Endometrial microvascular endothelial cells (primary cell): ENCODE measurements at regions not wholly inside any gene's neighbourhood (a gene's known extent, or its start where the extent isn't known, plus 50 kb on each side); places are given as distances from the start of the nearest gene placed in this dataset.

Source experiments
- in situ Hi-C: cut with HindIII; loops from 2 replicates; pipeline ENCODE4 v1.10.0; 2017; ENCODE audit warnings: low sequenced_read_pairs, low pct_unique_long_range_greater_than_20kb; ENCODE audit errors: inconsistent ontology term

- in situ Hi-C loops: loop anchor here (25.0 kb wide), 1 partner anchor 185 kb away; no protein-coding TSS in a partner anchor
Measured at GRCh38 chr16:14002416-14002990, 68.6 kb upstream of the MRTFB start.

- in situ Hi-C loops: loop anchor here (25.0 kb wide), 1 partner anchor 184 kb away; no protein-coding TSS in a partner anchor
Measured at GRCh38 chr16:14003074-14003570, 68.0 kb upstream of the MRTFB start.

- in situ Hi-C loops: loop anchor here (25.0 kb wide), 1 partner anchor 183 kb away; no protein-coding TSS in a partner anchor
Measured at GRCh38 chr16:14004031-14004728, 66.9 kb upstream of the MRTFB start.

GRCh38 chr16:14004729-14005315 is 66.3 kb upstream of the MRTFB start:
- in situ Hi-C loops: loop anchor here (25.0 kb wide), 1 partner anchor 182 kb away; no protein-coding TSS in a partner anchor

GRCh38 chr16:14005335-14005734 is 65.8 kb upstream of the MRTFB start:
- in situ Hi-C loops: loop anchor here (25.0 kb wide), 1 partner anchor 182 kb away; no protein-coding TSS in a partner anchor

- in situ Hi-C loops: loop anchor here (25.0 kb wide), 1 partner anchor 180 kb away; no protein-coding TSS in a partner anchor
Measured at GRCh38 chr16:14007450-14007849, 63.7 kb upstream of the MRTFB start.

- in situ Hi-C loops: loop anchor here (25.0 kb wide), 1 partner anchor 176 kb away; no protein-coding TSS in a partner anchor
Measured at GRCh38 chr16:14011001-14011400, 60.1 kb upstream of the MRTFB start.

GRCh38 chr16:14011846-14012245 is 59.3 kb upstream of the MRTFB start:
- in situ Hi-C loops: loop anchor here (25.0 kb wide), 1 partner anchor 175 kb away; no protein-coding TSS in a partner anchor

- in situ Hi-C loops: loop anchor here (25.0 kb wide), 1 partner anchor 174 kb away; no protein-coding TSS in a partner anchor
Measured at GRCh38 chr16:14013145-14013570, 58.0 kb upstream of the MRTFB start.

GRCh38 chr16:14013571-14014283 is 57.4 kb upstream of the MRTFB start:
- in situ Hi-C loops: loop anchor here (25.0 kb wide), 1 partner anchor 174 kb away; no protein-coding TSS in a partner anchor

- in situ Hi-C loops: loop anchor here (25.0 kb wide), 1 partner anchor 173 kb away; no protein-coding TSS in a partner anchor
Measured at GRCh38 chr16:14014284-14014625, 56.9 kb upstream of the MRTFB start.

GRCh38 chr16:14015033-14015432 is 56.1 kb upstream of the MRTFB start:
- in situ Hi-C loops: loop anchor here (25.0 kb wide), 1 partner anchor 172 kb away; no protein-coding TSS in a partner anchor

- in situ Hi-C loops: loop anchor here (25.0 kb wide), 1 partner anchor 172 kb away; no protein-coding TSS in a partner anchor
Measured at GRCh38 chr16:14015461-14015860, 55.7 kb upstream of the MRTFB start.

GRCh38 chr16:14015948-14016347 is 55.2 kb upstream of the MRTFB start:
- in situ Hi-C loops: loop anchor here (25.0 kb wide), 1 partner anchor 171 kb away; no protein-coding TSS in a partner anchor

GRCh38 chr16:14016362-14016761 is 54.8 kb upstream of the MRTFB start:
- in situ Hi-C loops: loop anchor here (25.0 kb wide), 1 partner anchor 171 kb away; no protein-coding TSS in a partner anchor

GRCh38 chr16:14017886-14018285 is 53.2 kb upstream of the MRTFB start:
- in situ Hi-C loops: loop anchor here (25.0 kb wide), 1 partner anchor 169 kb away; no protein-coding TSS in a partner anchor

- in situ Hi-C loops: loop anchor here (25.0 kb wide), 1 partner anchor 168 kb away; no protein-coding TSS in a partner anchor
Measured at GRCh38 chr16:14018851-14019250, 52.3 kb upstream of the MRTFB start.

GRCh38 chr16:14020141-14020540 is 51.0 kb upstream of the MRTFB start:
- in situ Hi-C loops: loop anchor here (25.0 kb wide), 1 partner anchor 167 kb away; no protein-coding TSS in a partner anchor
